HG02642 (cell line): ENCODE measurements at regions not wholly inside any gene's neighbourhood (a gene's known extent, or its start where the extent isn't known, plus 50 kb on each side); places are given as distances from the start of the nearest gene placed in this dataset.

Experiments used
- ATAC-seq: cut with Tn5 transposase; IDR thresholded peaks from one replicate; pipeline ENCODE4 v1.9.1; 2021; ENCODE audit warnings: mild to moderate bottlenecking; ENCODE audit not compliant: unreplicated experiment, poor library complexity

- ATAC-seq: no peak
Observed at GRCh38 chr12:41784957-41785356, 359.7 kb downstream of the GXYLT1 start.

GRCh38 chr12:41778934-41779333, 365.7 kb downstream of the GXYLT1 start:
- no peak for ATAC-seq

- no peak for ATAC-seq
Observed at GRCh38 chr12:41777064-41777790, 367.4 kb downstream of the GXYLT1 start.

- no peak for ATAC-seq
Observed at GRCh38 chr12:41772478-41772877, 372.2 kb downstream of the GXYLT1 start.

- peak; percentile 80 for ATAC-seq
Observed at GRCh38 chr12:41769810-41770209, 374.9 kb downstream of the GXYLT1 start.

- no peak for ATAC-seq
Observed at GRCh38 chr12:41768456-41768855, 376.2 kb downstream of the GXYLT1 start.

- no peak for ATAC-seq
Observed at GRCh38 chr12:41762691-41763090, 382.0 kb downstream of the GXYLT1 start.

- no peak for ATAC-seq
Observed at GRCh38 chr12:41745593-41745992, 399.1 kb downstream of the GXYLT1 start.

- ATAC-seq: no peak
Observed at GRCh38 chr12:41743835-41744234, 400.8 kb downstream of the GXYLT1 start.

GRCh38 chr12:41739066-41739465, 405.6 kb downstream of the GXYLT1 start:
- no peak for ATAC-seq

- ATAC-seq: no peak
Observed at GRCh38 chr12:41737423-41737822, 407.3 kb downstream of the GXYLT1 start.

- ATAC-seq: no peak
Observed at GRCh38 chr12:41736436-41736835, 408.2 kb downstream of the GXYLT1 start.

- ATAC-seq: no peak
Observed at GRCh38 chr12:41731691-41732090, 413.0 kb downstream of the GXYLT1 start.

- ATAC-seq: no peak
Observed at GRCh38 chr12:41731061-41731460, 413.6 kb downstream of the GXYLT1 start.

- no peak for ATAC-seq
Observed at GRCh38 chr12:41724216-41724615, 420.5 kb downstream of the GXYLT1 start.

- ATAC-seq: no peak
Observed at GRCh38 chr12:41719214-41719613, 425.5 kb downstream of the GXYLT1 start.

GRCh38 chr12:41715256-41715655, 429.4 kb downstream of the GXYLT1 start:
- ATAC-seq: no peak

- no peak for ATAC-seq
Observed at GRCh38 chr12:41709463-41710285, 435.0 kb downstream of the GXYLT1 start.

GRCh38 chr12:41709012-41709411, 435.7 kb downstream of the GXYLT1 start:
- no peak for ATAC-seq

GRCh38 chr12:41706376-41706775, 438.3 kb downstream of the GXYLT1 start:
- ATAC-seq: no peak

GRCh38 chr12:41701943-41702601, 442.6 kb downstream of the GXYLT1 start:
- ATAC-seq: no peak
